CD4-positive, alpha-beta T cell (primary cell): ENCODE measurements at regions not wholly inside any gene's neighbourhood (a gene's known extent, or its start where the extent isn't known, plus 50 kb on each side); places are given as distances from the start of the nearest gene placed in this dataset.
"Not testable (repeated sequence)": the region's sequence is repeated elsewhere in the genome, so short reads cannot be mapped to it uniquely, and the experiment has no call there.

Experiments used
- ATAC-seq: fragments of 200-7000 bp; cut with Tn5 transposase; one replicate; pipeline ENCODE4 v1.10.0; 2022; ENCODE audit warnings: mild to moderate bottlenecking; ENCODE audit not compliant: poor library complexity
- CTCF ChIA-PET: fragments of 350-600 bp; sonication (Branson Sonifier 250); formaldehyde crosslinking; loops from one replicate; lab custom pipeline; 2021; ENCODE audit warnings: antibody characterized with exemption, inconsistent platforms; lab: Charles Lee
- POLR2A ChIA-PET: fragments of 350-600 bp; sonication (Branson Sonifier 250); formaldehyde crosslinking; loops from one replicate; lab custom pipeline; 2021; ENCODE audit warnings: antibody characterized with exemption, inconsistent platforms; lab: Charles Lee
- DNase-seq, 14 experiments: peaks; one replicate each; pipeline ENCODE4 v3.0.0-alpha.2; 2013 to 2020; ENCODE audit warnings: mixed read lengths in 2 of 14
- H3K27ac ChIP-seq, 2 donors: one replicate each; pipeline versions ENCODE4 v1.5.1 to v1.7.0; 2013; ENCODE audit warnings: low read length in 2 of 2, low read depth in 1 of 2, mild to moderate bottlenecking in 1 of 2
- H3K27me3 ChIP-seq, 2 experiments: 1 replicate in 1 of 2; 2 replicates in 1 of 2; pipeline versions ENCODE4 v1.6.1 to v1.7.0; 2013; ENCODE audit warnings: low read length in 2 of 2, control low read depth in 1 of 2, mild to moderate bottlenecking in 1 of 2, moderate library complexity in 1 of 2; ENCODE audit not compliant: insufficient read depth in 2 of 2, control insufficient read depth in 1 of 2
- H3K36me3 ChIP-seq: one replicate; pipeline ENCODE4 v1.6.1; 2013; ENCODE audit warnings: low read length, control low read depth; ENCODE audit not compliant: insufficient read depth
- H3K4me1 ChIP-seq: one replicate; pipeline ENCODE4 v1.6.1; 2013; ENCODE audit warnings: low read length, control low read depth; ENCODE audit not compliant: insufficient read depth
- H3K4me3 ChIP-seq: one replicate; pipeline ENCODE4 v1.5.1; 2013; ENCODE audit warnings: mild to moderate bottlenecking, low read length, moderate library complexity
- H3K9me3 ChIP-seq, 2 experiments: 1 replicate in 1 of 2; 2 replicates in 1 of 2; pipeline versions ENCODE4 v1.6.1 to v1.7.0; 2013; ENCODE audit warnings: low read length in 2 of 2, mild to moderate bottlenecking in 2 of 2, control low read depth in 1 of 2, moderate library complexity in 1 of 2; ENCODE audit not compliant: control insufficient read depth in 1 of 2, insufficient read depth in 1 of 2
- H3K27ac Mint-ChIP-seq: one replicate; pipeline ENCODE4 v1.8.0; 2020; ENCODE audit warnings: mixed read lengths
- H3K27me3 Mint-ChIP-seq: one replicate; pipeline ENCODE4 v1.8.0; 2021; ENCODE audit warnings: mixed read lengths
- H3K36me3 Mint-ChIP-seq: one replicate; pipeline ENCODE4 v1.8.0; 2021; ENCODE audit warnings: low read depth, mixed read lengths
- H3K4me1 Mint-ChIP-seq: one replicate; pipeline ENCODE4 v1.8.0; 2021; ENCODE audit warnings: low read depth, mixed read lengths
- H3K4me3 Mint-ChIP-seq: one replicate; pipeline ENCODE4 v1.8.0; 2020; ENCODE audit warnings: mild to moderate bottlenecking, mixed read lengths
- H3K9me3 Mint-ChIP-seq: one replicate; pipeline ENCODE4 v1.8.0; 2020; ENCODE audit warnings: mixed read lengths
- CTCF ChIP-seq: fragments of 200-600 bp; IDR thresholded peaks from one replicate; pipeline ENCODE4 v1.8.0; 2022; ENCODE audit warnings: antibody characterized with exemption, mild to moderate bottlenecking
- intact Hi-C, 2 experiments: fragments of 100-400 bp; cut with DNase I in 1 of 2; cut with micrococcal nuclease in 1 of 2; formaldehyde crosslinking; loops; one replicate each; pipeline versions ENCODE4 v1.15.1 to v1.9.0; 2023 to 2025; cut with DNase I, micrococcal nuclease

GRCh38 chr7:42561797-42562196, 324.8 kb upstream of the GLI3 start:
- DNase-seq = no peak
- H3K4me1 ChIP-seq = no peaks in the 10 kb centered on the region
- no peaks in the 10 kb centered on the region for H3K36me3 ChIP-seq
- H3K27me3 ChIP-seq = no peaks in the 10 kb centered on the region
- H3K9me3 ChIP-seq = peaks cover 6 to 9% of the 10 kb centered on the region in 2 experiments
- TF ChIP-seq CTCF = no peak
- Mint-ChIP-seq H3K4me1 (no peaks in the 10 kb centered on the region), H3K36me3 (no peaks in the 10 kb centered on the region), H3K27me3 (no peaks in the 10 kb centered on the region), H3K4me3 (no peak overlapping the region), H3K27ac (no peak overlapping the region), H3K9me3 (peaks cover 10% of the 10 kb centered on the region)
- no peak overlapping the region for H3K27ac ChIP-seq
- no peak for ATAC-seq
- ChIA-PET POLR2A (no interaction called here), CTCF (no interaction called here)
- H3K4me3 ChIP-seq = no peak overlapping the region
- intact Hi-C loops = no loop called here

GRCh38 chr7:42560866-42561265, 323.9 kb upstream of the GLI3 start:
- DNase-seq = no peak
- no peaks in the 10 kb centered on the region for H3K27me3 Mint-ChIP-seq
- no peak for TF ChIP-seq CTCF
- no peak for ATAC-seq
- H3K36me3 Mint-ChIP-seq = no peaks in the 10 kb centered on the region
- ChIA-PET POLR2A (no interaction called here), CTCF (no interaction called here)
- peaks cover 12% of the 10 kb centered on the region for H3K9me3 Mint-ChIP-seq
- Histone ChIP-seq H3K36me3 (no peaks in the 10 kb centered on the region), H3K9me3 (peaks cover 9 to 12% of the 10 kb centered on the region in 2 experiments), H3K4me3 (no peak overlapping the region), H3K27ac (no peak overlapping the region), H3K27me3 (no peaks in the 10 kb centered on the region), H3K4me1 (no peaks in the 10 kb centered on the region)
- H3K4me1 Mint-ChIP-seq = no peaks in the 10 kb centered on the region
- H3K27ac Mint-ChIP-seq = no peak overlapping the region
- intact Hi-C loops = no loop called here
- no peak overlapping the region for H3K4me3 Mint-ChIP-seq

- H3K36me3 Mint-ChIP-seq, H3K4me3 ChIP-seq, intact Hi-C loops, H3K4me1 Mint-ChIP-seq, H3K36me3 ChIP-seq, H3K4me1 ChIP-seq, H3K9me3 Mint-ChIP-seq, DNase-seq, H3K27ac Mint-ChIP-seq, H3K27ac ChIP-seq, POLR2A ChIA-PET, H3K27me3 Mint-ChIP-seq, ATAC-seq, H3K27me3 ChIP-seq, CTCF ChIA-PET, H3K4me3 Mint-ChIP-seq: not testable (repeated sequence)
- peaks cover 0 to 14% of the 10 kb centered on the region in 2 experiments for H3K9me3 ChIP-seq
Measured at GRCh38 chr7:42554932-42555331, 317.9 kb upstream of the GLI3 start.

GRCh38 chr7:42552227-42552626, 315.2 kb upstream of the GLI3 start:
- Mint-ChIP-seq H3K36me3 (no peaks in the 10 kb centered on the region), H3K9me3 (peaks cover 7% of the 10 kb centered on the region), H3K27me3 (no peaks in the 10 kb centered on the region), H3K4me3 (no peak overlapping the region), H3K27ac (no peak overlapping the region), H3K4me1 (no peaks in the 10 kb centered on the region)
- intact Hi-C loops = no loop called here
- H3K27ac ChIP-seq = no peak overlapping the region
- H3K27me3 ChIP-seq = no peaks in the 10 kb centered on the region
- CTCF ChIA-PET = interaction anchor here (1.2 kb wide), 1 partner anchor 12 kb away, joined by 3 read pairs; no protein-coding TSS in a partner anchor
- no peaks in the 10 kb centered on the region for H3K36me3 ChIP-seq
- DNase-seq = no peak
- no peak for TF ChIP-seq CTCF
- no peaks in the 10 kb centered on the region for H3K4me1 ChIP-seq
- POLR2A ChIA-PET = no interaction called here
- H3K4me3 ChIP-seq = no peak overlapping the region
- H3K9me3 ChIP-seq = peaks cover 0 to 17% of the 10 kb centered on the region in 2 experiments
- ATAC-seq = no peak
